GM21737 (cell line): ENCODE measurements at regions not wholly inside any gene's neighbourhood (a gene's known extent, or its start where the extent isn't known, plus 50 kb on each side); places are given as distances from the start of the nearest gene placed in this dataset.
"Not testable (repeated sequence)": the region's sequence is repeated elsewhere in the genome, so short reads cannot be mapped to it uniquely, and the experiment has no call there.

Experiments used
- ATAC-seq: cut with Tn5 transposase; IDR thresholded peaks from one replicate; pipeline ENCODE4 v1.9.1; 2021; ENCODE audit warnings: mild to moderate bottlenecking, moderate library complexity; ENCODE audit not compliant: unreplicated experiment

GRCh38 chr12:17015501-17015900 lies 409.5 kb upstream of the LMO3 start:
- no peak for ATAC-seq

GRCh38 chr12:17007442-17008040 lies 401.6 kb upstream of the LMO3 start:
- not testable (repeated sequence) for ATAC-seq

GRCh38 chr12:16998538-16998937 lies 392.6 kb upstream of the LMO3 start:
- not testable (repeated sequence) for ATAC-seq

GRCh38 chr12:16984484-16984883 lies 378.5 kb upstream of the LMO3 start:
- ATAC-seq: no peak

GRCh38 chr12:16972923-16973770 lies 367.2 kb upstream of the LMO3 start:
- ATAC-seq: no peak

GRCh38 chr12:16962889-16963288 lies 356.9 kb upstream of the LMO3 start:
- no peak for ATAC-seq

GRCh38 chr12:16955083-16955657 lies 349.2 kb upstream of the LMO3 start:
- ATAC-seq: no peak

GRCh38 chr12:16949871-16950667 lies 344.1 kb upstream of the LMO3 start:
- no peak for ATAC-seq

- ATAC-seq: no peak
Observed at GRCh38 chr12:16949371-16949770, 343.4 kb upstream of the LMO3 start.

GRCh38 chr12:16946704-16947103 lies 340.7 kb upstream of the LMO3 start:
- ATAC-seq: no peak

- ATAC-seq: peak; percentile 96
Observed at GRCh38 chr12:16939871-16940306, 333.9 kb upstream of the LMO3 start.

GRCh38 chr12:16927259-16927658 lies 321.3 kb upstream of the LMO3 start:
- no peak for ATAC-seq

- ATAC-seq: no peak
Observed at GRCh38 chr12:16920451-16920850, 314.5 kb upstream of the LMO3 start.

- no peak for ATAC-seq
Observed at GRCh38 chr12:16919551-16919950, 313.6 kb upstream of the LMO3 start.

GRCh38 chr12:16914853-16915252 lies 308.9 kb upstream of the LMO3 start:
- no peak for ATAC-seq

GRCh38 chr12:16913832-16914490 lies 308.0 kb upstream of the LMO3 start:
- ATAC-seq: no peak

GRCh38 chr12:16901946-16902345 lies 296.0 kb upstream of the LMO3 start:
- no peak for ATAC-seq

GRCh38 chr12:16893426-16893825 lies 287.5 kb upstream of the LMO3 start:
- no peak for ATAC-seq

GRCh38 chr12:16891673-16892072 lies 285.7 kb upstream of the LMO3 start:
- no peak for ATAC-seq

- ATAC-seq: no peak
Observed at GRCh38 chr12:16884819-16885218, 278.9 kb upstream of the LMO3 start.

- ATAC-seq: peak; percentile 62
Observed at GRCh38 chr12:16884056-16884455, 278.1 kb upstream of the LMO3 start.
